CD4-positive, alpha-beta T cell treated with Interferon gamma for 1 hour (primary cell): ENCODE measurements at regions not wholly inside any gene's neighbourhood (a gene's known extent, or its start where the extent isn't known, plus 50 kb on each side); places are given as distances from the start of the nearest gene placed in this dataset.
A peak's percentile ranks its signal among the peaks of the same experiment; 100 is the strongest.

Source experiments
- DNase-seq: peaks from one replicate; pipeline ENCODE4 v3.0.0-alpha.2; 2020

DNA sequence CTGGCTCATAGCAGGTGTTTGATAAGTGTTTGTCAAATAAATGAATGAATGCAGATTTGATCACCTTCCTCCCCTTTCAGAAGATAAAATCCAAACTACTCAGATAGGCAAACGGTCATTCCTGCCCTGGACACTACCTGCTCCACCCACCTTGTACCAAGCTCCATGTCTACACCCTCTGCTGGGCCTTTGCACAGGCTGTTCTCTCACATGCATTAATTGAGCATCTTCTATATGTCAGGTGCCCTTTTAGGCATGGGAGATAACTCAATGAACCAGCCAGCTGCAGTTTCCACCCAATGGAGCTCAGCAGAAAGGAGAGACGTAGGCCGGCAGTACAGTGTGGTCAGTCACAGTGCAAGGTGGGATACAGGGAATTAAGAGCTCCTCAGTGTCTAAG lies 102.3 kb upstream of the CPEB4 start:
- DNase-seq, result no peak

DNA sequence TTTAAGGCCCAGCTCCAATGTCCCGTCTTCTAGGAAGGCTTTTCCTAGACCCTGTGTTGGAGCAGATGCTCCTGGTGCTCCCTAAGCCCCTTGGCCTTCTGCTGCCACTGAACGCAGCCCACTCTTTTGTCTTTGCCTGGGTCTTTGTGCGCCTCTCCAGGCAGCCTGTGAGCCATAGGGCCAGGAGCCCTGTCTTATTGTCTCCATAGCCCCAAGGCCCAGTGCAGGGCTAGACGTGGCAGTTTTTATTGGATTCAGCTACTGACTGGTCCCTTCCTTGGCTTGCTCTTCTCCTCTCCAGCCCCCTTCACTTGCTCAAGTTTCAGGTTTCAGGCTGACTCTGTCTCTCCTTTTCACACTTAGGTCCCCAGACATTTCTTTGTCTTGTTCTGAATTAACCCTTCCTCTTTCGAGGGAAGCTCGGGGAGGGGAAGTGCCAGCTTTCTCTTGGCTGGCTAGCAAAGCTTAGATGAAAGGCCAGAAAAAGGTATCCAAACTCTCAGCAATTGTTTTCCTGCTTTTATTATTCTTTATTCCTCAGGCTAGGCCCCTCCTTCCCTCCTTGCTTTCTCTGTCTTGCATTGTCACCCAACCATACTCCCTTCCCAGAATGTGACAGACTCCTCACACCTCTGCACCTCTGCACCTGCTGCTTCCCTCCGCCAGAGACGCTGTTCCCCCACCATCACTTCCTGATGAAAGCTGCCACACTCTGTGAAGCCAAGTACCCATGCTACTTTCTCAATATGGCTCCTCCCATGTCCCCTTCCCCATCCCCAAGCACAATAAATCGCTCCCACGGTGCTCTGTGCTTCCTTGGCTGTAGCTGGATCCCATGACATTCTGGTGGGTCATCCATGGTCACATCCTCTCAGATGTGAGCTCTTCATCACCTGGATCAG lies 101.6 kb upstream of the CPEB4 start:
- peak; percentile 32 for DNase-seq

DNA sequence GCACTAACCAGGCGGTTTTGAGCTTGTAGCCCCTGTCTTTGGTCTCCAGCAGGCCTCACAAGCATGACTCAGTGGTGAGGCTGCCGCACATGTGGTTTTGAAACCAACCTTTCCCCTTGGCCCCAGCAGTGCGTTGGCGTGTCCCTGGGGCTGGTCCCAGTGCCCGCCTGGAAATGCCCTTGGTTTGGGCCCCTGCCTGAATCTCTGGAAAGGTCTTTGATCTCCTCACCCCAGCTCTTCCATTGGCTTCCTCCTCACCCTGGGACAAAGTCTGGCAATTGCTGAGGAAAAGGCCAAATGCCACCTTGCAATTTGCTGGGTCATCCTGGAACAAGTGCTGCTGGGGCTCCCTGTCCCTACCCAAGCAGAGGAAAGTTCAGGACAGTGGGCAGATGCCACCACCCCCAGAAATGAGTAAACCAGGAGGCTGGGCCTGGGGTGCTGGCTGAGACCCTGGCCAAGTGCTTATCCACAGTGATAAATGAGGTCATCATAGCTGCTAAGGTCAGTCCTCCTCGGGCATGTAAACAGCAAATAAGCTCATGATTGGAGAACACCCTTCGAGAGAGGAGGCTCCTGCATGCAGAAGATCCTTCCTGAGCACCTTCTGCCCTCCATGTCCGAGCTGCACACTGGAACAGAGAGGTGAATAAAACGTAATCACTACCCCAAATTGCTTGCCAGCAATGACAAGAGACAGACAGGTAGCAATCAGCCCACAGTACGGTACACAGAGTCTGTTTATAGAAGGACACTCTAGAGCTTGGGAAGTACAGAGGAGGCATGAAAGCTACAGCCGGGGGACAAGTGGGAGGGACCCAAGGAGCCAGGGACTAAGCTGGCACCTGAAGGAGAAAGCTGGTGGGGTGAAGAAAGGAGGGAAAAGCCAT lies 98.9 kb upstream of the CPEB4 start:
- no peak for DNase-seq

DNA sequence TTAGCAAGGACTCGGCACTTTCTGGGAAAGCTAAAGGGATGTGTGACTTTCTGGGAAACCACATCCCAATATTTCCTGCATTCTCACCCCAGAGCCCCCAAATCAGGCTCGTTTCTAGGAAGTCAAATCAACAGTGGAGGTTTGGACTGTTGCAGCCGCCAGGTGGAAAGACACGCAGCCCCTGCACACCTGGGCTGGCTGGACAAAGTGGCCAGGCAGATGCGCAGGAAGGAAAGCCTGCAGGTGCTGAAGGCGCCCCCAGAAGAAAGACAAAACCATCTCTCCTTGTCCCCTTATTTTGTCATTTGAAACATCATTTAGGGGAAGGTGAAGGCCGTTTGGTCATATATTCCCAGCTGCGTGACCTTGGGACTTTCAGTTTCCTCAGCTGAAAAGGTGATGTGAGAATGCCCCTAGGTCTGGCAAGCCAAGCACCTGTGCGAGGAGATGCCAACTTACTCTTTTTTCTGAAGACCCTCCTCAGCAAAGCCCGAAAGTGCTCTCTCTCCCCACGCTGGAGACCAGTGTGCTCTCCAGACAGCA lies 97.9 kb upstream of the CPEB4 start:
- DNase-seq, result no peak

DNA sequence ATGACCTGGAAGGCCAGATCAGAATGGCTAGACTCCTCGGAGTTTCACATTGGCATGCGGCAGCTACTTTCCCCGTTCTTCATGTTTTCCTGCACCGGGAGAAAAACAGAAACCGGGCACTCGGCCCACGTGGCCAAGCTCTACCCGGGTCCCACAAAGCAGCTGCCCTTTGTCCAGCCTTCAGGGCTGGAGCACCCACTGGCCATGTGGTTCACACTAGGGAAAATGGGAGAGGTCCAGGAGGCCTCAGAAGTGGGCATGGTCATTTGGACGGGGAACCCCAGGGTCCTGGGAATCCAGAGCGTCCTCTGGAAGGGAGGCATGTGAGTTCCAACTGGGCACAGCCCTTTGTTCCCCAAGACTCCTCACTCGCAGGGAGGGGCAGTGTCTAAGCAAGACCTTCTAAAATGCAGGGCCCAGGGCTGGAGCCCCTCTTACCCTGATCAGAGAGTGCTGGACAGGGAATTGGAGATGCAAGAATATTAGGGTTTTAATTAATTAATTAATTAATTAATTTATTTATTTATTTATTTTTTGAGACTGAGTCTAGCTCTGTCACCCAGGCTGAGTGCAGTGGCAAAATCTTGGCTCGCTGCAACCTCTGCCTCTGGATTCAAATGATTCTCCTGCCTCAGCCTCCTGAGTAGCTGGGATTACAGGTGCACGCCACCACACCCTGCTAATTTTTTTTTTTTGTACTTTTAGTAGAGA lies 97.2 kb upstream of the CPEB4 start:
- no peak for DNase-seq

DNA sequence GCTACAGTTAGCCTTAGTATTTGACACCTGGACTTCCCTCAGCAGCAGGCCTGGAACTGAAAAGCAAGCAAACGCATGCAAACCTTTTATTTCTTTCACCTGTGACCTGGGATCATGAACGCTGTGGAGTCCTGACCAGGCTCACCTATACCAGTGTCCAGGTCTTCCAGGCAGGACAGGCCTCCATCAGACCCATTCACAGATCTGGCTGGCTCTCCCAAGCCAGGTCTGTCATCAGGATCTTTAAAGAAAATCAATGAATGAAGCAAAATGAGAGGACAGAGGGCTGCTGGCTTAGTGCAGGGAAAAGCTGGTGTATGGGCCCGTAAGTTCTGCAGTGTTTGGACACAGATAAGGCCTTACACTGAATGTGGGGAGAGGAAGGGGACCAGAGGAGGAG lies 96.3 kb upstream of the CPEB4 start:
- no peak for DNase-seq

DNA sequence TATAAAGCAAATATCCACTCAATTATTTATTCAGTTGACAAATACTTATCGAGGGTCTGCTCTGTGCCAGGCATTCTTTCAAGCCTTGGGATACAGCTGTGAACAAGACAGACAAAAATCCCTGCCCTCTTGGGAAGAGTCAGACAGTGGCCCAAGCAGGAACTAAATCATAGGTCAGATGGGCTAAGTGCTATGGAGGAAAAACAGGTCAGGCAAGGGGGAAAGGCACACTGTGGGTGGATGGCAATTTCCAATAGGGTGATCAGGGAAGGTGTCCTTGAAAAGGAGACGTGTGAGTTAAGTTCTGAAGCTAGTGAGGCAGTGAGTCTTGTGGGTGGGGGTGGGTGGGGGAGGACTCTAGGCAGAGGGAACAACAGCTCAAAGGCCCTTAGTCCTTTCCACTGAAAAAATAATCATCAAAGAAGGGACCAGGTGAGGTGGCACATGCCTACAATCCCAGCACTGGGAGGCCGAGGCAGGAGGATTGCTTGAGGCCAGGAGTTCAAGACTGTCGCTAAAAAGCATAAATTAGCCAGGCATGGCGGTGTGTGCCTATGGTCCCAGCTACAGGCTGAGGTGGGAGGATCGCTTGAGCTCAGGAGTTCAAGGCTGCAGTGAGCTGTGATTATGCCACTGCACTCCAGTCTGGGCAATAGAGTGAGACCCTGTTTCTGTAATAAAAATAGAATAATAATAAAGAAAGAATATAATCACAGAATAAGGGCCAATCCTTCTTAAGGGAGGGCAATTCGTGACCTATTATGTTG lies 95.2 kb upstream of the CPEB4 start:
- DNase-seq, result no peak

DNA sequence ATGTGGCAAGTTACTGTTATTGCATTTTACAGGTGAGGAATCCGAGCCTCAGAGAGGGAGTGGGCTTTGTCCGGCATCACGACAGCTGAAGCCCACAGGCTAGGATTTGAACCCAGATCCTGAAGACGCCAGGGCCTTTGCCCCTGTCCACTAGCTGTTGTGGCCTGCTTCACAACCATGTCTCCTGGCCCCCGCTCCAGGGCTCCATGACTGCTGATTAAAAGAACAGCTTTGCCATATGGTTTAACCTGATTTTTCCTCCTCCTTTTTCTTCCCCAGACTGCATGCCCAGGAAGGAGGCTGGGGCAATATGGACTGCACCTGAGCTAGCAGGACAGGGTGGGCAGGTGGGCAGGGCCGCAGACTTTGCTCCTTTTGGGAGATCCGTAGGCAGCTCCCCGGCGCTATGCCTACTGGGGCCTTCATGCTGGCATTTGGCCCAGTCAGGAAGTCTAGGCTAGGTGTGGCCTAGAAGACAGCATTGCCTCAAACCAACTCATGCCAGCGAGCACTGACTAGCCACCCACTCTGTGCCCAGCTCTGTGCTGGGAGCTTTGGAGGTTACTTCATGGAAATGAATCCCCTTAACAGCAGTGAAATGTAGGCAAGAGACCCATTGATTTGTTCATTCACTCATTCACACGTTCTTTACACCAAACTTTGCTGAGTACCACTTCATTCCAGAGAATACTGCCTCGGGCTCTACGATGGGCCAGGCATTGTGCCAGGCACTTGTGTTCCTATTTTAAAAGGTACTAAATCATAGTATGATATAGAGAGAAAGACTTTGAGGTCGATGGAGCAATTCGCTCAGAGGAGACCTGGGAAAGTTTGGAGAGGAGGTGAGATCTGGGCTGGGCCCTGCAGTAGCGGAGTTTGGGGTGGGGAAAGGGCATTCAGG lies 94.3 kb upstream of the CPEB4 start:
- no peak for DNase-seq

DNA sequence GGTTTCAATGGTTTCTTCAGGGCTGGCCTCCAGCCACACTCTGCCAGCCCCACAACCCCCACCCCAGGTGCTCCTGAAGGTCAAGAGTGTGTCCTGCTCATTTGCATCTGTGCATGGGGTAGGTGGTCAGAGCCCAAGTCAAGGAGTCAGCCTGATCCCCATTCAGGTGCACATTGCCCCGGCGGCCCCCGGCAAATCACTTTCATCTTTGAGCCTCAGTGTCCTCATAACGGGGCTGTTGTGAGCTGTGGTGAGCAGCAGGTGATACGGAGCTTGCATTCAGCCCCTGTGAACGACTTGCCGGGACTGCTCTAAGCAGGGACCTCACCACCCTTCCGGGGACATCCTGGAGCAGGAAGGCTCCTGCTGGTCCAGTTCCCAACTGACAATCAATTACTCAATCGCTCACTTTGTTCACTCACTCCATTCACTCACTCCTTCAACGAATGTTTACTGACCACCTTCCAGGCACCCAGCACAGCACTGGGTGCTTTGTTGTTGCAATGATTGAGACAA lies 93.2 kb upstream of the CPEB4 start:
- DNase-seq, result no peak

DNA sequence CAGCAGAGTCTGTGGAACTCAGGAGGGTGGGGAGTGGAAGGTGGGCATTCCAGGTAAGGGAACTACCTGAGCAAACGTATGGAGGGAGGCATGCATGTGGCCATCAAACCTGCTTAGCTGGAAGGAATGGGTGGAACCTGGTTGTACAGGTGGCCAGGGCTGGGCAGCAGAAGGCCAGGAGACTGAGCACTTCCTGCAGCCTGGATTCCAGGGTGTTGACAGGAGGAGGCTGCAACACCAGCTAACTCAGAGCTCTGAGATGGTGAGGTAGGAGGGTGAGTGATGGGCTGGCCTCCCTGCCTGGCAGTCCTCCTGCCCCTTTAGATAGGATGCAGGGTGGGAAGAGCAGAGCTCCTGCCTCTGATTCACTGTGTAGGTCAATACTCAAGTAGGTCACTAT lies 92.5 kb upstream of the CPEB4 start:
- no peak for DNase-seq

DNA sequence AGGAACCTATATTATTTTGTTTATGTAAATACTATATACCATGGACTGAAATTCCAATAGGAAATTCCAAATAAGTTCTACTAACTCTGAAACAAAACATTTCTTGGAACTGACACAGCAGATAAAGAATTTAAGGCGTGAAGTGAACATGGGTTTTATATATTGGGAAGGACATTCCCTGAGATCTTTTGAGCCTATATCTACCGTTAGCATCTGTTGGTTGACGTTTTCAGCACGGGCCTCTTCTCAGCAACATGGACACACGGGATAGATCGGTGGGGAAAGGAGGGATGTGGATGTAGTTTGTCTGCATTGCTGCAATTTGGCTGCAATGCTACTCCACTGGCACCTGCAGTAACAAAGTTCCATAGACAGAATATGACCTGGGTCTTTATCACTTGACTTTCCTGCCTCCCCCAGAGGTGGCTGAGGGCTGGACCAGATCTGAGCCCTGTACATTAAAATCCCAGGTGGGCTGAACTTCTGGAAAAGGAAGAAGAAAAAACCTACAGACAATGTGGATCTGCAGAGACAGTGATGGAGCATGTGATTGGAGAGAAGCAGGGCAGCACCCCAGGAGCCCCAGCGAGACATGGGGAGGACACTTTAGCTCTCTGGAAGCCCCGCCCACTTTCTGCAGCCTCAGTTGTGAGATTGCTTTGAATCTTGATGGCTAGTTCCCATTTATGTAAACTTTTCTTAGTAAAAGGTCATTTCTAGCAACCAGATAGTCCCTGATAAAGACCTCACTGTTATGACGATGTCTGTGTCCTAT lies 91.2 kb upstream of the CPEB4 start:
- no peak for DNase-seq

DNA sequence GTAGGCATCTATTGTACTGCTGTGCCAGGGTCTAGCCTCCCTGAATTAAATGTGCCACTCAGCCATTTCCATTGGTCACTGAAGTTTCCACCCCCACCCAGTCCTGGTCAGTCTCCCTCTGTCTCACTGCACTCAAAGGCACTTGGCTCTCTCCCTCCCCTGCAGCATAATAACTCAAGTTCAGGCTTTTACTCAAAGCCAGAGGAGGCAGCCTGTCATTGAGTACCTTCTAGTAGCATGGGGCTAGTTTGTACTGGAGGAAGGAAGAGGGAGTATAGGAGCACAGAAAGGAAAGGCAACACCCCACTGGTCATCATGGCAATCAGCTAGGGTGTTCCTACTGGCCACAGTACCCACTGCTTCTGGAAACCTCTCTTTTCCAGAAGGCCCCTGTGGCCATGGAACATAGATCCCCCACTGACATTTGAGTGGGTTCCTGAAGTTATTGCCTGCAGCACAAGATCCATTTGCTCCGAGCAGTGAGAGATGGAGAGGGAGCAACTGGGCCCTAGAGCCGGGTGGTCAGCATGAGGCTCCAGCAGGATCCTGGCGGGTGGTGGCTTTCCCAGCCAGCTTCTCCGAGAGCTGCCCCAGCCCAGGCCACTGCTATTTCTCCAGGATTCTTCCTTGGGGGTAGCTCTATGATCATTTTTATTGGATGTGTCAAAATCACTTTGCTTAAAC lies 89.9 kb upstream of the CPEB4 start:
- no peak for DNase-seq

DNA sequence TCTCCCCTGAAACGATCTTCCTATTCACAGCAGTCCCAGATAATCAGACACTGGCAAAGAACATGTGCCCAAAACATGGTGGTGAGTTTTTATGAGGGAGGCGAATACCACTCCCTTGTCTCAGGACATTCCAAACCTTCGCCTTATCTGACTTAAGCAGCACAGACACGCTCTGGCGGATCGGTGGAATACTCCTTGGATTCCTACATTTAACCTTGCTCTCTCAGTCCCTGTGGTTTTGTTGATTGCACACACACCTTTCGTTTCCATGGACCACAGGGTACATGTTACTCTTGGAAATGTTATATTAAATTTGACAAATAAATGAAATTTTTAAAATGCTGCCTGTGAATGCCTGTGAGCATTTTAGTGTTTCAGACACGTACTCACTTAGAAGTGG lies 87.8 kb upstream of the CPEB4 start:
- DNase-seq, result no peak

DNA sequence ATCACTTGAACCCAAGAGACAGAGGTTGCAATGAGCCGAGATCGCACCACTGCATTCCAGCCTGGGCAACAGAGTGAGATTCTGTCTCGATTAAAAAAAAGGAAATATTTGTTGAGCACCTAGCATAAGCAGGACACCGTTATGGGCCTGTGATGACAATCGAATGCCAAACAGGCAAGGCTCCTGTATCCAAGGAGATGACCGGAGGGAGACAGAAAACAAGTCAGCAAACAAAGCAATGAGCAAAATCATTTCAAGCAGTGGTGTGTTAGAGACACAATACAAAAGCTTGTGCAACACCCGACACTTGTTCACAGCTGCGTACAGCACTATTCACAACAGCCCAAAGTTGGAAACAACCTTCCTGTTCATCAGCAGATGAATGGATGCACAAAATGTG lies 87.1 kb upstream of the CPEB4 start:
- no peak for DNase-seq

DNA sequence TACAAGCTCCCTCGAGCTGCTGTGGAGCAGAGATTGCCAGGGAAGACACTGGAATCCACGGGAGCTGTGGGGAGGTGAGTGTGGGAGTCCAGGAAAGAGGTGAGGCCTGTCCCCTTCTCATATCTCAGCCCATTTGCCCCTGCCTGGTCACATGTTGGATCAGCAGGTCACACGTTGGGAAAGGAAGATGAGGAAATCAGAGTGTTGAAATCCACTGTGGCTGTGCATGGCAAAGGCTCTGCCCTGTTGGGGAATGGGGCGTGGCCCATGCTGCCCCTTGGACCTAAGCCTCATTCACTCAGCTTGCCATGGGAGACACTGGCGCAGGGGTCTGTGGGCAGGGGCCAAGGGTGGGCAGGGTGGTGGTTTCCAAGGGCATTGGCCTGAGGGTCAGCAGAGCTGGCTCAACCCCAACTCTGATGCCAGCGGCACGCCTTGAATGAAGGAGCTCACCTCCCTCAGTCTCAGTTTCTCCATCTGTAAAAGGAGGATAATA lies 85.4 kb upstream of the CPEB4 start:
- DNase-seq, result peak; percentile 53

DNA sequence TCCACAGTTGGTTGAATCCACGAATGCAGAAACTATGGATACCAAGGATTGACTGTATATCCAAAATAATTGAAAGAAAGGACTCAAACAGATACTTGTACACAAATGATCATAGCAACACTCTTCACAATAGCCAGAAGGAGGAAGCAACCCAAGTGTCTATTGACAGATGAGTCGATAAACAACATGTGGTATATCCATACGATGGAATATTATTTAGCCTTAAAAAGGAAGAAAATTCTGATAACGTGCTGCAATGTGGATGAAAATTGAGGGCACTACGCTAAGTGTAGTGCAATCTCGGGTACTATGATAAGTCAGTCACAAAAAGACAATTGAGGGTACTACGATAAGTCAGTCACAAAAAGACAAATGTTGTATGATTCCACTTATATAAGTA lies 83.6 kb upstream of the CPEB4 start:
- no peak for DNase-seq

DNA sequence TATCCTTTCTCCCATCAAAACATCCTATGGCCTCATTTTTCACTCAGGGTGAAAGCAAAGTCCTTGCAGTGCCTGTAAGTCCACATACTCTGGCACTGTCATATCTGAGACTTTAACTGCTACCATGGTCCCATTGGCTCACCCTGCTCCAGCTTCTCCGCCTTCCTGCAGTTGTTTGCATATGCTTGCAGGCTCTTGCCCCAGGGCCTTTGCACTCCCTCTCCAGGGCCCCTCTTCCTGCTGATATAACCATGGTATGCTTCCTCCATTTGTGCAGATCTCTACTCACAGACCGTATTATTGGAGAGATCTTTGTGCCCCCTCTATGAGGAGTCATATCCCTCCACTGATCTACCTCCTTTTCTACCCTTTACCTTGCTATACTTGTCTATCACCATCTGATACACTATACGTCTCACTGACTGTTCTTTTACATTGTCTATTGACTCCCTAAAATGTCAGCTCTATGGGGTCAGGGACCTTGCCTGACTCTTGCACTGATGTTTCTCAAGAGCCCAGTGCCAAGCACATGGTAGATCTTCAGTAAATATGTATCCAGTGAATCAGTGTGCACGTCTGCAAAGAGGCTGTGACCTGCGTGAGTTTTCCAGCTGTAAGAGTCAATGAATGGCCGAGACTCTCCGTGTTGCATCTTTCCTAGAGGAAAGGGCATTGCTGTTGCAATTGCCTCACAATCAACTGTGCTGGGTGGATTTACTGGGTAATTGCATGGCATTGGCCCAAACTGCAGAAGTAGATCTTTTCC lies 81.7 kb upstream of the CPEB4 start:
- no peak for DNase-seq

DNA sequence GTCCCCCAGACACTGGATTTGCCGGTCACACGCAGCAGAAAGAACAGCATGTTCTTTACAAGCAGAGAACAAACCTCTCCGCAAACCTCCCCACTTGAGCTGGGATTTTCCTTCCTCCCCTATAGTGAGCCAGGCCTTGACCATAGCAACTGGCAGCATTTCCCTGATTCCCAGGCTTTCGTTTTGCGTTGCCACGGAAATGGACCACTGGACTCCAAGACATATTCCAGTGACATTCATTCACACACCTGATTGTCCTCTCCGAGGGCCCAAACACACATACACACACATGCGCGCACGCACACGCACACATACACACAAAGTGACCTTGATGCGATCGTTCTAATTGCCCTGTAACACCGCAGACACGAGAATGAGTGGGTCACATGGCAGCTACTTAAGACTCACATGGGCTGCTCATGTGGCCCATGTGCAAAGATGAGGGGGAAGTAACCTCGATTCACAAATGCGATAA lies 80.9 kb upstream of the CPEB4 start:
- DNase-seq, result no peak
